CD14-positive monocyte (primary cell): ENCODE measurements at regions not wholly inside any gene's neighbourhood (a gene's known extent, or its start where the extent isn't known, plus 50 kb on each side); places are given as distances from the start of the nearest gene placed in this dataset.

ENCODE experiments used
- DNase-seq, 3 donors: peaks; one replicate each; pipeline ENCODE4 v3.0.0-alpha.2; 2011 to 2022
- H2AFZ ChIP-seq: 2 replicates; pipeline ENCODE4 v1.6.0; 2012; ENCODE audit warnings: mild to moderate bottlenecking, low read depth, low read length, inconsistent platforms; ENCODE audit not compliant: insufficient read depth, poor library complexity, severe bottlenecking
- H3K27ac ChIP-seq, 2 donors: 1 replicate in 1 of 2; 2 replicates in 1 of 2; pipeline ENCODE4 v1.5.1; 2012 to 2013; ENCODE audit warnings: low read length in 2 of 2, control low read depth in 1 of 2, inconsistent platforms in 1 of 2, low read depth in 1 of 2, mild to moderate bottlenecking in 1 of 2
- H3K27me3 ChIP-seq, 2 donors: one replicate each; pipeline versions ENCODE4 v1.6.0 to v1.6.1; 2011 to 2013; ENCODE audit warnings: low read length in 2 of 2; ENCODE audit not compliant: control insufficient read depth in 2 of 2, insufficient read depth in 2 of 2
- H3K36me3 ChIP-seq, 2 donors: replicated peaks in 1 of 2; 1 replicate in 1 of 2; 2 replicates in 1 of 2; pipeline versions ENCODE4 v1.5.1 to v1.6.1; 2012 to 2013; ENCODE audit warnings: low read length in 2 of 2, control low read depth in 1 of 2, inconsistent platforms in 1 of 2, mild to moderate bottlenecking in 1 of 2; ENCODE audit not compliant: insufficient read depth in 2 of 2, control insufficient read depth in 1 of 2
- H3K4me1 ChIP-seq, 2 donors: 1 replicate in 1 of 2; 2 replicates in 1 of 2; pipeline versions ENCODE4 v1.5.1 to v1.6.1; 2012 to 2013; ENCODE audit warnings: low read length in 2 of 2, control low read depth in 1 of 2, inconsistent platforms in 1 of 2, mild to moderate bottlenecking in 1 of 2, moderate library complexity in 1 of 2; ENCODE audit not compliant: insufficient read depth in 2 of 2, control insufficient read depth in 1 of 2
- H3K4me2 ChIP-seq: replicated peaks from 2 replicates; pipeline ENCODE3; 2012; ENCODE audit warnings: low read length, moderate library complexity, mild to moderate bottlenecking; ENCODE audit not compliant: poor library complexity, severe bottlenecking; ENCODE audit errors: extremely low read depth
- H3K4me3 ChIP-seq, 3 experiments: fragments of 200-600 bp in 1 of 3; sonication (generic) in 1 of 3; replicated peaks in 1 of 3; 1 replicate in 2 of 3; 2 replicates in 1 of 3; pipeline ENCODE4 v1.5.1; 2011 to 2013; ENCODE audit warnings: low read length in 3 of 3, mild to moderate bottlenecking in 3 of 3, control low read depth in 2 of 3, low read depth in 2 of 3, inconsistent platforms in 1 of 3, moderate library complexity in 1 of 3
- H3K79me2 ChIP-seq: 2 replicates; pipeline ENCODE4 v1.6.0; 2012; ENCODE audit warnings: mild to moderate bottlenecking, control low read depth, inconsistent platforms, low read length, moderate library complexity; ENCODE audit not compliant: insufficient read depth
- H3K9ac ChIP-seq: 2 replicates; pipeline ENCODE4 v1.6.0; 2017; ENCODE audit warnings: low read length, mild to moderate bottlenecking; ENCODE audit not compliant: insufficient read depth, poor library complexity, severe bottlenecking
- H3K9me3 ChIP-seq, 2 donors: replicated peaks in 1 of 2; 1 replicate in 1 of 2; 2 replicates in 1 of 2; pipeline versions ENCODE4 v1.5.1 to v1.6.1; 2012 to 2013; ENCODE audit warnings: low read length in 2 of 2, control low read depth in 1 of 2; ENCODE audit not compliant: control insufficient read depth in 1 of 2, insufficient read depth in 1 of 2
- H4K20me1 ChIP-seq: 2 replicates; pipeline ENCODE4 v1.6.0; 2012; ENCODE audit warnings: mild to moderate bottlenecking, low read length, control low read depth, moderate library complexity; ENCODE audit not compliant: insufficient read depth
- H3K27ac Mint-ChIP-seq, 7 donors: one replicate each; pipeline ENCODE4 v1.8.0; 2020; ENCODE audit warnings: mild to moderate bottlenecking in 7 of 7, mixed read lengths in 7 of 7, moderate library complexity in 6 of 7, inconsistent platforms in 2 of 7
- H3K27me3 Mint-ChIP-seq, 3 donors: one replicate each; pipeline ENCODE4 v1.8.0; 2021 to 2022; ENCODE audit warnings: low read depth in 3 of 3, mild to moderate bottlenecking in 3 of 3, mixed read lengths in 3 of 3, moderate library complexity in 3 of 3, inconsistent platforms in 1 of 3
- H3K36me3 Mint-ChIP-seq, 2 donors: one replicate each; pipeline ENCODE4 v1.8.0; 2020; ENCODE audit warnings: mixed read lengths in 2 of 2, inconsistent platforms in 1 of 2, mild to moderate bottlenecking in 1 of 2
- H3K4me1 Mint-ChIP-seq: one replicate; pipeline ENCODE4 v1.8.0; 2020; ENCODE audit warnings: mild to moderate bottlenecking, mixed read lengths
- H3K4me3 Mint-ChIP-seq, 2 donors: one replicate each; pipeline ENCODE4 v1.8.0; 2020; ENCODE audit warnings: mild to moderate bottlenecking in 2 of 2, mixed read lengths in 2 of 2, moderate library complexity in 1 of 2
- H3K9me3 Mint-ChIP-seq, 7 donors: one replicate each; pipeline ENCODE4 v1.8.0; 2020 to 2022; ENCODE audit warnings: mixed read lengths in 7 of 7, mild to moderate bottlenecking in 6 of 7, moderate library complexity in 6 of 7, inconsistent platforms in 2 of 7
- WGBS: methylation state at CpG from one replicate; pipeline ENCODE4 v1.1.5; 2013; ENCODE audit warnings: missing lambda C conversion rate; ENCODE audit not compliant: insufficient coverage; 5-methylcytosine and 5-hydroxymethylcytosine counted together
- intact Hi-C, 2 donors: fragments of 100-400 bp; cut with micrococcal nuclease; formaldehyde crosslinking; loops; one replicate each; pipeline versions ENCODE4 v1.15.0 to v1.15.1; 2023
- TF ChIP-seq, protein P1 (sequence below): fragments of 200-600 bp; IDR thresholded peaks from one replicate; pipeline ENCODE4 v1.8.0; 2022; ENCODE audit warnings: antibody characterized with exemption, mild to moderate bottlenecking

DNA sequence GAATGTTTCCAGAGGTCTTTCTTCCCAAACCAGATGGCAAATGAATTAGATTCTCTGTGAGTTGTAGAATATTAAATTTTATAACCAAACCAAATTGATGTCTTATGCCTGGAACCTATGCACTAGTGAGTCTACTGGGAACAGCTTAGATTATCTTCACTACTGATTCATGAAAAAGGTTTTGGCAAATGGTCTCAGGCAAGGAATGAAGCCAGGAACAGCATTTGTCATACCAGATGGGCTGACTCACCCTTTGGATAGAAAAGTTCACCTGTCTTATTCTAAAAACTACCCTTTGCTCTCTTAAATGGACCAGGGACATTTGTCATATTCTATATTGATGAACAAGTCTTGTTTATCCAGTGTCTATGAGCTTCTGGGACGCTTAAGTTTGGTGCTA lies 135.4 kb upstream of the ECI2 start:
- no CpG with 5 or more reads among the region's 1 CpG for WGBS
- no peak overlapping the region for H3K27ac ChIP-seq

DNA sequence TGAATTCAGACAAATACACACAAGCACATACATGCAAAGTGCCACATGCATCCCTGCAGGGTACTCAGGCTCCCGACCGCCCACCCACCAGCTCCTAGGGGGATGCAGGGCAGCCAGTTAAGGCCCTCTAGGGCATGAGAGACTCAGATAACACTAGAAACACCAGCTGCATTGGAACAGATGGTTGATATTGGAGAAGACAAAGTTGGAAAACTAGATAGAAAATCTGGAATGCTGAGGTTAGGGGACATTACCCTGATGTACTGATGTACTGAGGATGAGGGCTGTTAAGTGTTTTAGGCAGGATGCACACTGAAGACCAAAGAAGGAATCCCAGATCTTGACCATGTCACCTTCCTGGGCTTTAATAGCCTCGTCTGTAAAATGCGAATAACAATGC lies 134.6 kb upstream of the ECI2 start:
- H3K4me1 ChIP-seq, result no peaks in the 10 kb centered on the region
- WGBS, result 100% methylated on average over 4 of the region's 4 CpGs
- H3K4me1 Mint-ChIP-seq, result no peaks in the 10 kb centered on the region
- H3K27ac ChIP-seq, result no peak overlapping the region
- no peak for DNase-seq
- H4K20me1 ChIP-seq, result no peaks in the 10 kb centered on the region
- TF ChIP-seq, protein P1, sequence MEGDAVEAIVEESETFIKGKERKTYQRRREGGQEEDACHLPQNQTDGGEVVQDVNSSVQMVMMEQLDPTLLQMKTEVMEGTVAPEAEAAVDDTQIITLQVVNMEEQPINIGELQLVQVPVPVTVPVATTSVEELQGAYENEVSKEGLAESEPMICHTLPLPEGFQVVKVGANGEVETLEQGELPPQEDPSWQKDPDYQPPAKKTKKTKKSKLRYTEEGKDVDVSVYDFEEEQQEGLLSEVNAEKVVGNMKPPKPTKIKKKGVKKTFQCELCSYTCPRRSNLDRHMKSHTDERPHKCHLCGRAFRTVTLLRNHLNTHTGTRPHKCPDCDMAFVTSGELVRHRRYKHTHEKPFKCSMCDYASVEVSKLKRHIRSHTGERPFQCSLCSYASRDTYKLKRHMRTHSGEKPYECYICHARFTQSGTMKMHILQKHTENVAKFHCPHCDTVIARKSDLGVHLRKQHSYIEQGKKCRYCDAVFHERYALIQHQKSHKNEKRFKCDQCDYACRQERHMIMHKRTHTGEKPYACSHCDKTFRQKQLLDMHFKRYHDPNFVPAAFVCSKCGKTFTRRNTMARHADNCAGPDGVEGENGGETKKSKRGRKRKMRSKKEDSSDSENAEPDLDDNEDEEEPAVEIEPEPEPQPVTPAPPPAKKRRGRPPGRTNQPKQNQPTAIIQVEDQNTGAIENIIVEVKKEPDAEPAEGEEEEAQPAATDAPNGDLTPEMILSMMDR, result no peak
- H3K4me2 ChIP-seq, result no peak overlapping the region
- intact Hi-C loops, result no loop called here
- H3K9ac ChIP-seq, result no peak overlapping the region
- no peaks in the 10 kb centered on the region for H3K27me3 ChIP-seq
- H3K27me3 Mint-ChIP-seq, result peaks cover 0 to 3% (median 2%) of the 10 kb centered on the region in 3 donors
- no peaks in the 10 kb centered on the region for H3K79me2 ChIP-seq
- H3K9me3 Mint-ChIP-seq, result peaks cover 0 to 3% (median 2%) of the 10 kb centered on the region in 7 donors
- no peaks in the 10 kb centered on the region for H3K9me3 ChIP-seq
- no peaks in the 10 kb centered on the region for H3K36me3 Mint-ChIP-seq
- no peak overlapping the region for H2AFZ ChIP-seq
- H3K4me3 Mint-ChIP-seq, result no peak overlapping the region
- no peak overlapping the region for H3K4me3 ChIP-seq
- no peak overlapping the region for H3K27ac Mint-ChIP-seq
- no peaks in the 10 kb centered on the region for H3K36me3 ChIP-seq

More for the DNA sequence above, 135.4 kb upstream of the ECI2 start:
- Mint-ChIP-seq H3K4me3 (no peak overlapping the region), H3K27ac (no peak overlapping the region), H3K36me3 (no peaks in the 10 kb centered on the region), H3K4me1 (no peaks in the 10 kb centered on the region), H3K27me3 (peaks cover under 1 to 3% (median 2%) of the 10 kb centered on the region in 3 donors), H3K9me3 (peaks cover 0 to 3% (median 1%) of the 10 kb centered on the region in 7 donors)
- no peak overlapping the region for H2AFZ ChIP-seq
- no peaks in the 10 kb centered on the region for H3K4me1 ChIP-seq
- TF ChIP-seq, protein P1, result no peak
- no peaks in the 10 kb centered on the region for H3K79me2 ChIP-seq
- H3K36me3 ChIP-seq, result no peaks in the 10 kb centered on the region
- no peak overlapping the region for H3K4me2 ChIP-seq
- intact Hi-C loops, result no loop called here
- H4K20me1 ChIP-seq, result no peaks in the 10 kb centered on the region
- DNase-seq, result no peak
- no peak overlapping the region for H3K4me3 ChIP-seq
- H3K9me3 ChIP-seq, result no peaks in the 10 kb centered on the region
- H3K9ac ChIP-seq, result no peak overlapping the region
- H3K27me3 ChIP-seq, result no peaks in the 10 kb centered on the region
